Right hindlimb (tissue), 1 donor: ENCODE measurements at regions not wholly inside any gene's neighbourhood (a gene's known extent, or its start where the extent isn't known, plus 50 kb on each side); places are given as distances from the start of the nearest gene placed in this dataset.
A peak's percentile ranks its signal among the peaks of the same experiment; 100 is the strongest.
"Not testable (repeated sequence)": the region's sequence is repeated elsewhere in the genome, so short reads cannot be mapped to it uniquely, and the experiment has no call there.

Source experiments
- DNase-seq: peaks from one replicate; pipeline ENCODE4 v3.0.0-alpha.2; 2018

- DNase-seq = not testable (repeated sequence)
These were observed 51.9 kb downstream of the DIPK2A start for GRCh38 chr3:144023543-144023942.

- DNase-seq = no peak
These were observed 57.3 kb downstream of the DIPK2A start for GRCh38 chr3:144028798-144029411.

GRCh38 chr3:144029769-144030168, 58.1 kb downstream of the DIPK2A start:
- no peak for DNase-seq

GRCh38 chr3:144031938-144032337, 60.3 kb downstream of the DIPK2A start:
- peak; percentile 75 for DNase-seq

GRCh38 chr3:144032531-144033239, 61.1 kb downstream of the DIPK2A start:
- DNase-seq = no peak

- no peak for DNase-seq
These were observed 61.6 kb downstream of the DIPK2A start for GRCh38 chr3:144033240-144033589.

GRCh38 chr3:144033863-144034262, 62.2 kb downstream of the DIPK2A start:
- DNase-seq = no peak

GRCh38 chr3:144034715-144035290, 63.2 kb downstream of the DIPK2A start:
- no peak for DNase-seq

- DNase-seq = no peak
These were observed 64.9 kb downstream of the DIPK2A start for GRCh38 chr3:144036498-144036897.

- no peak for DNase-seq
These were observed 68.0 kb downstream of the DIPK2A start for GRCh38 chr3:144039661-144040060.

- DNase-seq = no peak
These were observed 70.4 kb downstream of the DIPK2A start for GRCh38 chr3:144041960-144042556.

- DNase-seq = no peak
These were observed 74.1 kb downstream of the DIPK2A start for GRCh38 chr3:144045766-144046165.

- no peak for DNase-seq
These were observed 77.8 kb downstream of the DIPK2A start for GRCh38 chr3:144049374-144049773.

GRCh38 chr3:144051211-144051610, 79.6 kb downstream of the DIPK2A start:
- no peak for DNase-seq

GRCh38 chr3:144052275-144052674, 80.7 kb downstream of the DIPK2A start:
- DNase-seq = no peak

- DNase-seq = no peak
These were observed 81.5 kb downstream of the DIPK2A start for GRCh38 chr3:144053121-144053520.

GRCh38 chr3:144054766-144055165, 83.1 kb downstream of the DIPK2A start:
- DNase-seq = no peak

- no peak for DNase-seq
These were observed 84.0 kb downstream of the DIPK2A start for GRCh38 chr3:144055604-144056003.

- no peak for DNase-seq
These were observed 87.1 kb downstream of the DIPK2A start for GRCh38 chr3:144058713-144059112.

GRCh38 chr3:144059481-144059880, 87.9 kb downstream of the DIPK2A start:
- no peak for DNase-seq

- DNase-seq = no peak
These were observed 89.3 kb downstream of the DIPK2A start for GRCh38 chr3:144060881-144061280.

GRCh38 chr3:144063306-144063705, 91.7 kb downstream of the DIPK2A start:
- DNase-seq = no peak

GRCh38 chr3:144067059-144067458, 95.4 kb downstream of the DIPK2A start:
- DNase-seq = no peak

GRCh38 chr3:144073698-144074097, 102.1 kb downstream of the DIPK2A start:
- DNase-seq = no peak
